ENCODE measurements at regions not wholly inside any gene's neighbourhood (a gene's known extent, or its start where the extent isn't known, plus 50 kb on each side); places are given as distances from the start of the nearest gene placed in this dataset.

DNA sequence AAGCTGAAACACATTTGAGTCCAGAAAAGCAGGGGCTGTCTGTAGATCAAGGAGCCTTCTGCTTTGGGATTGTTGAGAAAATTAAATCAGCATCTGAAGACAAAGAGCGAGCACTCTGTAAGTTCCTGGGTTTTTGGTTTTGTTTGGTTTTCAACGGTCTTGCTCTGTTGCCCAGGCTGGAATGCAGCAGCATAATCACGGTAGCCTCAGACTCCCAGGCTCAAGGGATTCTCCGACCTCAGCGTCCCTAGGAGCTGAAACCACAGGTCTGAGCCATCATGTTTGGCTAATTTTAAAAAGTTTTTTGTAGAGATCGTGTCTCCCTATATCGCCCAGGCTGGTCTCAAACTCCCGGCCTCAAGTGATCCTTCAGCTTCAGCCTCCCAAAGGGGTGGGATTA, 266.5 kb upstream of the ADAMTS16 start:
- Histone ChIP-seq H3K4me3 (replicated peaks in 1 of 3; ENCODE audit: insufficient read depth in 1 of 3, low read depth in 1 of 3, low read length in 3 of 3) (no peak overlapping the region), H3K9ac (replicated peaks; ENCODE audit: extremely low read depth, insufficient read depth, low read length) (no peak overlapping the region), H3K4me2 (ENCODE audit: insufficient read depth, low read length) (no peak overlapping the region), H2AFZ (ENCODE audit: low read depth, low read length) (no peak overlapping the region), H3K9me3 (replicated peaks; ENCODE audit: control insufficient read depth, insufficient read depth, low read length) (no peaks in the 10 kb centered on the region), H3K4me1 (ENCODE audit: control insufficient read depth, extremely low read depth, insufficient read depth, low read length) (no peaks in the 10 kb centered on the region), H3K9me1 (replicated peaks; ENCODE audit: control insufficient read depth, extremely low read depth, insufficient read depth, low read length) (no peaks in the 10 kb centered on the region), H3K36me3 (ENCODE audit: control insufficient read depth in 2 of 2, extremely low read depth in 1 of 2, insufficient read depth in 2 of 2, low read length in 2 of 2) (no peaks in the 10 kb centered on the region), H4K20me1 (replicated peaks; ENCODE audit: control insufficient read depth, extremely low read depth, insufficient read depth, low read length) (no peaks in the 10 kb centered on the region), H3K79me2 (ENCODE audit: control insufficient read depth, insufficient read depth, low read length) (no peaks in the 10 kb centered on the region), H3K27me3 (ENCODE audit: control insufficient read depth in 2 of 2, insufficient read depth in 2 of 2, low read length in 2 of 2) (no peaks in the 10 kb centered on the region), H3K27ac (ENCODE audit: insufficient read depth, low read depth, low read length) (no peak overlapping the region)
- TF ChIP-seq EZH2 (IDR thresholded peaks at IDR 0.05; ENCODE audit: borderline replicate concordance, low read depth, low read length, severe bottlenecking): no peak
- no peak for TF ChIP-seq FOS (IDR thresholded peaks at IDR 0.05; ENCODE audit: borderline replicate concordance, insufficient read depth, low read length)
- TF ChIP-seq, protein P1, sequence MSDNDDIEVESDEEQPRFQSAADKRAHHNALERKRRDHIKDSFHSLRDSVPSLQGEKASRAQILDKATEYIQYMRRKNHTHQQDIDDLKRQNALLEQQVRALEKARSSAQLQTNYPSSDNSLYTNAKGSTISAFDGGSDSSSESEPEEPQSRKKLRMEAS (IDR thresholded peaks at IDR 0.05; ENCODE audit: insufficient read depth, insufficient read length): no peak
- TF ChIP-seq POLR2A (IDR thresholded peaks at IDR 0.05; ENCODE audit: low read depth, low read length): no peak
- no peak for TF ChIP-seq JUN (IDR thresholded peaks at IDR 0.05; ENCODE audit: borderline replicate concordance, insufficient read depth, insufficient read length, low read depth)
- no peak for TF ChIP-seq GATA2 (IDR thresholded peaks at IDR 0.05; ENCODE audit: insufficient read depth, insufficient read length, low read depth, low read length)
- TF ChIP-seq, protein P2, sequence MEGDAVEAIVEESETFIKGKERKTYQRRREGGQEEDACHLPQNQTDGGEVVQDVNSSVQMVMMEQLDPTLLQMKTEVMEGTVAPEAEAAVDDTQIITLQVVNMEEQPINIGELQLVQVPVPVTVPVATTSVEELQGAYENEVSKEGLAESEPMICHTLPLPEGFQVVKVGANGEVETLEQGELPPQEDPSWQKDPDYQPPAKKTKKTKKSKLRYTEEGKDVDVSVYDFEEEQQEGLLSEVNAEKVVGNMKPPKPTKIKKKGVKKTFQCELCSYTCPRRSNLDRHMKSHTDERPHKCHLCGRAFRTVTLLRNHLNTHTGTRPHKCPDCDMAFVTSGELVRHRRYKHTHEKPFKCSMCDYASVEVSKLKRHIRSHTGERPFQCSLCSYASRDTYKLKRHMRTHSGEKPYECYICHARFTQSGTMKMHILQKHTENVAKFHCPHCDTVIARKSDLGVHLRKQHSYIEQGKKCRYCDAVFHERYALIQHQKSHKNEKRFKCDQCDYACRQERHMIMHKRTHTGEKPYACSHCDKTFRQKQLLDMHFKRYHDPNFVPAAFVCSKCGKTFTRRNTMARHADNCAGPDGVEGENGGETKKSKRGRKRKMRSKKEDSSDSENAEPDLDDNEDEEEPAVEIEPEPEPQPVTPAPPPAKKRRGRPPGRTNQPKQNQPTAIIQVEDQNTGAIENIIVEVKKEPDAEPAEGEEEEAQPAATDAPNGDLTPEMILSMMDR (IDR thresholded peaks at IDR 0.05; ENCODE audit: extremely low read depth in 1 of 2, insufficient read depth in 1 of 2, low read depth in 1 of 2, low read length in 2 of 2): no peak
- TF ChIP-seq POLR2AphosphoS5 (IDR thresholded peaks at IDR 0.05; ENCODE audit: insufficient read depth, low read depth, low read length): no peak
- no peak for TF ChIP-seq MYC (IDR thresholded peaks at IDR 0.05; ENCODE audit: low read depth, low read length)
- no TSS peak for BruUV-seq (replicated peaks)
- FAIRE-seq (no peak), DNase-seq (ENCODE audit: low read depth, low spot score) (no peak)
- CTCF ChIA-PET: no interaction called here
- intact Hi-C loops (cut with micrococcal nuclease) (no loop called here), dilution Hi-C loops (cut with MboI; ENCODE audit: extremely low pct_ligation_motif_present, low sequenced_read_pairs) (no loop called here)
- POLR2A ChIA-PET: no interaction called here
